ENCODE measurements at regions not wholly inside any gene's neighbourhood (a gene's known extent, or its start where the extent isn't known, plus 50 kb on each side); places are given as distances from the start of the nearest gene placed in this dataset.
"Not testable (repeated sequence)": the region's sequence is repeated elsewhere in the genome, so short reads cannot be mapped to it uniquely, and the experiment has no call there.

DNA sequence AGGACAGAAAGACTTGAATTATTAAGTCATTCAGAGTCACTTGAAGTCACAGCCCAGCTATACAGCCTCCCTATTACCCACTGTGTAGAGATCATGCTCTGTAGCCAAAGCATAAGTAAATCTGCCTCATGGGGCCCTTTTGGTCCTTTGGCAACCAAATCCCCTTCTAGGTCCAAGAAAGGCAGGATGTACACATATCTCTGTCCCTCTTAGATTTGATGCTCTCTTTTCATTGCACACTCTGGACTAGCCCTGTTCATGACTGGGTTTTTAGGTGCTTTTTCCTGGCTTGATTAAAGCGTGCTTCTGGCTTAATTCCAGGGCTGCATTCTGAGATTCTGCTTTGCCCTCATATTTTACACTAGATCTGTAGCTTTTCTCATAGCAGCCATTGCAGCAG is 296.8 kb downstream of the TENT5A start:
- DNase-seq, result no peak

GRCh38 chr6:81451787-81452186 is 300.7 kb downstream of the TENT5A start:
- peak in 1 of 5 experiments; percentile 82 for DNase-seq

DNA sequence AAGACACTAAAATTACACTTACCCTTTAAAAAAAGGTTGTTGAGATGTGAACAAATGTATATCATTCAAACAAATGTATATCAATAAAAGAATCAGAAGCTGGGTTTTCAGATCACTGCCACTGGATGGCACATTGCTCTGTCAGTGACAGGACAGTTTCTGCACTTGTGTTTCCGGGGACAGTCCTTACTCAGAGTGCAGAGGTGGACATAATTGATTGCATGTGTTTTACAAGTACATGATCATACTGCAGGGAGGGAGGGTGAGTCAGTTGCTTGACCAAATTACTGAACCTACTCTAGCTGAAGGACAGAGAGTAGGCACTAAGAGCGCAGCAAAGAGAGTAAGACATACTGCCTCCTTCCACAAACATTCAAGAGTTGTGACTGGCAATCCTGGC is 302.3 kb downstream of the TENT5A start:
- no peak for DNase-seq

GRCh38 chr6:81446509-81446908 is 306.0 kb downstream of the TENT5A start:
- DNase-seq, result no peak

DNA sequence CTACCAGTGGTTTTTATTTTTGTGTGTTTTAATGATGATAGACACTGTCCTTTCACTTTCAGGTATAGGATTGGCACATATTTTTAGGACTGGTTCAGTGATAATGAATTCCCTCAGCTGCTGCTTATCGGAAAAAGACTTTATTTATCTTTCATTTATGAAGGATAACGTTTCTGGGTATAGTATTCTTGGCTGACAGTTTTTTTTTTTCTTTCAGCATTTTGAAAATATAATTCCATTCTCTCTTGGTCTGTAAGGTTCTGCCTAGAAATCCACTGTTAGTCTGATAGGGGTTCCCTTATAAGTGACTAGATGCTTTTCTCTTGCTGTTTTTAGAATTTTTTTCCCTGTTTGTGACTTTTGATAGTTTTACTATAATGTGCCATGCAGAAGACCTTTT is 313.1 kb downstream of the TENT5A start:
- DNase-seq, result no peak

GRCh38 chr6:81436990-81437389 is 315.5 kb downstream of the TENT5A start:
- no peak for DNase-seq

GRCh38 chr6:81413306-81413705 is 339.2 kb downstream of the TENT5A start:
- no peak for DNase-seq

GRCh38 chr6:81401970-81402690 is 350.4 kb downstream of the TENT5A start:
- DNase-seq, result no peak

DNA sequence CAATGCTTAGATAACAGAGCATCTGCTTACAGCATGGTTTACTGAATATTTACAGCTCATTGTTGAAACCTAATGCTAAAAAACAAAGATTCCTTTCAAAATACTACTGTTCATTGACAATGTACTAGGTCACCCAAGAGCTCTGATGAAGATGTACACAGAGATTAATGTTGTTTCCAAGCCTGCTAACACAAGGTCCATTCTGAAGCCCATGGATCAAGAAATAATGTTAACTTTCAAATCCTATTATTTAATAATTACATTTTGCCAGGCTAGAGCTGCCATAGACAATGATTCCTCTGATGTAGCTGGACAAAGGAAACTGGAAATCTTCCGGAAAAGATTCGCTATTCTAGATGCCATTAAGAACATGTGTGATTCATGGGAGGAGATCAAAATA is 355.6 kb downstream of the TENT5A start:
- no peak for DNase-seq

DNA sequence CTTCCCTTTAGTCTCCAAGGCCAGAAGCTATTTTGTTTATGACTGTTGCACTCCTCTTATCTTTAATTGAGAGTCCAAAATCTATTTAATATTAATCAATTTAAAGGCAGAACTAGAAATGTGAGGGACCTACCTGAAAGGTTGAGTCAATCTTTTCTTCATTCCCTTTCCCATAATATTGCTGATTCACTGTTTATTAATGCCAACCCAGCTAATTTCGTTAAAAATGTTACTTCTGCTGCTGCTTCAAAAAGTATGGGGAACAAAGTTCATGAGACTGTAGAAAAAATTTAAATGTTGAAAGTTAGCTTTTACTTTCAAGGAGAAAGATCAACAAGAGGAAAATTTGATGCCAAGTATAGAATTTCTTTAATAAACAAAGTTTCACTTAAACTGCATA is 365.3 kb downstream of the TENT5A start:
- DNase-seq, result no peak

DNA sequence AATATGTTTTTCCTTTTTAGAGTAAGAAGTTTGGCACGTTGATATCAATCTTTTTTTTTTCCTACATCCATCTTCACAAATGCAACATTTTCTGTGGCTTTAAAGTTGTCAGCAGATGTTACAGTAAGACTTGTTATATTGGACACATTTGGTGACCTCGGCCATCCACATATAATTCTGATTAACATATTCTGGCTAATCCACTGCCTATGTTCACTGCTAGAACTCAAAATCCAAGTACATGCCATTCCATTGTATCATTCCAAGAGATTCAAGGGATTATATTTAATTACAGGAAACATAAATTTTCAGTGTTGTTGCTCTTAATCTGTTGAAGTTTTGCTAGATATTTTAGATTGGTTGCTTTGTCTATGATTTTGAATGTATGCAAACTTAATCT is 367.6 kb downstream of the TENT5A start:
- DNase-seq, result no peak

DNA sequence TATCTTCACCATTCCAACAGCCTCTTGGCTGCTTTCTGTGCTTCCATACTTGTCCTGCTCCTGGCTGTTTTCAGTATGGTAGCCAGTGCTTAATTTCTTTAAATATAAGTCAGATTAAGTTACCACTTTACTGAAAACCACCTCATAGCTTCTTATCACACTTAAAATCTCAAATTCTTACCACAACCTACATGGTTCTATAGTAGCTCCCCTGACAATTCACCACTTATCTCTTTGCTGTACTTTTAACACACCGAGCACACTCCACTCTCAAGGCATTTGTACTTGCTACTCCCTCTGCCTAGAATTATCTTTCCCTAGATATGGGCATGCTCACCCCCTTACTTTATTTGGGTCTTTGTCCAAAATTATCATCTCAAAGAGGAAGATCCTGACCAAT is 369.0 kb downstream of the TENT5A start:
- DNase-seq, result peak in 1 of 5 experiments; percentile 52

- DNase-seq, result no peak
Measured at GRCh38 chr6:81382852-81383251, 369.6 kb downstream of the TENT5A start.

GRCh38 chr6:81381382-81381916 is 371.0 kb downstream of the TENT5A start:
- no peak for DNase-seq

GRCh38 chr6:81380718-81381338 is 371.7 kb downstream of the TENT5A start:
- no peak for DNase-seq

DNA sequence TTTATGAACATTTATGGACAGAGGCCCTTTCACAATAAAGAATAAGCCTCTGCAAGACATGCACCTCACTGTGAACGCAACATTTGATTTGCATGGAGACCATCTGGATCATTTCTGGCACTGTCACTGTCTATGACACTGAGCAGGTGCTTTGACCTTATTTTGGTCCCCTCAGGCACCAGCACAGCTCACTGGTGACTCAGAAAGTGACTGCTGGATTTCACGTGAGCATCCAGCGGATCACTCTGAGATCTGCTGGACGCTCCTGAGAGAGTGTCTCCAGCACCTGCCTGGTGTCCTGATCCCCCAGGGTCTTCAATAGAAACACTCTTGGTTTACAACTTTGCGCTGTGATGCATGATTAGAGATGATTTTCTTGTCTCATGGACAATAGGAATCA is 375.7 kb downstream of the TENT5A start:
- no peak for DNase-seq

DNA sequence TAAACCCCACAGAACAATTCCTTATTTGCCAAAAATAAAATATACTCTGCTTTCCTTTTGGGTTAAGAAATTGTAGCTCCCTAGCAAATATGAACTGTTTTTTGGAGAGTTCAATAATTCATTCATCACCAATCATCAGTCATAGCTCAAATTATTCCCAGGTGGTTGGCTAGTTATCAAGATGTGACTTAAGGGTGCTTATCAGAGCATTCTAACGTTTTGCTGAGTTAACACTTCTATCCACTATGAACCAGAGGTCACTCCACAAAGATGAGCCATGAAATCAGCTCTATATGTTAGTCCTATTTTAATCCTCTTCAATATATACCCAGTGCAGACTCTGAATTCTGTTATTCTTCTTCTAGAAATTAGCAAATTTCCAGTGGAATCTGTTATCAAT is 379.1 kb downstream of the TENT5A start:
- no peak for DNase-seq

- DNase-seq, result no peak
Measured at GRCh38 chr6:81371930-81372329, 380.6 kb downstream of the TENT5A start.

DNA sequence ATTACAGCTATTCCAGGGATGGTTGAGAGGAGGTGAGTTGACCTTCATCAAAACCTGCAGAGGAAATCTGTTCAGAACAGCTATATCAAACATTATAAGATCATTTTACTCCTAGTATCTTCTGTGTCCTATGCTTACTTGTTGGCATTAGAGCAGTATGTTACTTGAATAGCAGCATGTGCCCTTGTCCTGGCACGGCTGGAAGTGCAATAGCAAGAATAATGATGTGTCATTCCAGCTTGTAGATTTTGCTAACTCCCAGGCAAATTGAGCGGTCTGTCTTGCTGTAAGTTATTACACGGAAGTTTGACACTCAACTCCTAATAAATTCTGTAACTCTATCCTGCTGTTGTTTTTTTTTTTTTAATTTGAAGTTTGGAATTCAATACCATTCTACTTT is 385.5 kb downstream of the TENT5A start:
- DNase-seq, result no peak

DNA sequence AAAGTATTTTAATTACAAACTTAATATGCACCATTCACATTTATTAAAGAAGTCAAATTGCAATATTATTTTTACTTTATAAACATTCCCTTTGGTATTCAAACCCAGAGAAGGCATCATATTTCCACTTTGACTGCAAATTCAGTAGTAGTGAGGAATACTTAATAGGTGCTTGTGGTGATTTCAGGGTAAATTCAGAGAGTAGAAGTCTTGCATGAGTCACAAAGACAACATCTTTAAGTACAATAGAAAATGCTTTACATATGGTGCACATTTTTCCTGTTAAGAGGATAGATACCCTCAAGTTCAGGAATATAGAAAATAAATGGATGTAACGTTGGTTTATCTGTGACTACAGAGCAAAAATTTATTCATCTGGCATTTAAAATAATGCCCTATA is 390.2 kb downstream of the TENT5A start:
- DNase-seq, result no peak

DNA sequence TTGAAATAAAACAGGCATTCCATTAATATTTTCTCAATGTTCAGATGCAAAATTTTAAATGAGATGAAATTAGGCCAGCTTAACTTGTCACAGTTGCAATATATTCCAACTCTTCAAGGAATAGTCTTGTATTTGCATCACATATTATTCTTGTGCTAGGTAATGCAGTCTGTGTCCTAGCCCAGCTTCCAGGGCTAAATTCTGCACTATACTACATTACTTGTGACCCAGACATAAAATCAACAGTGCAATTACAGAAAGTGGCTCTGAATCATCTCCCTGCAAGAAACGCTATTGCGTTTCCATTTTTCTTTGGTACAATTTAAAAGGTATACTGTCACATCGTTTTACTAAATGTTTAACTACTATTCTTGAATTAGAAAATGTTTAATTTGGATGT is 399.2 kb downstream of the TENT5A start:
- no peak for DNase-seq

DNA sequence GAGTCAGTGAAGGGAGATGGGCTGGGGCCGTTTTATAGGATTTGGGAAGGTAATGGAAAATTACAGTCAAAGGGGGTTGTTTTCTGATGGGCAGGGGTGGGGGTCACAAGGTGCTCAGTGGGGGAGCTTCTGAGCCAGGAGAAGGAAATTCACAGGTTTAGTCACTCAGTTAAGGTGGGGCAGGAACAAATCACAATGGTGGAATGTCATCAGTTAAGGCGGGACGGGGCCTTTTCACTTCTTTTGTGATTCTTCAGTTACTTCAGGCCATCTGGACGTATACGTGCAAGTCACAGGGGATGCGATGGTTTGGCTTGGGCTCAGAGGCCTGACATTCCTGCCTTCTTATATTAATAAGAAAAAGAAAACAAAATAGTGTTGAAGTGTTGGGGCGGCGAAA is 408.5 kb downstream of the TENT5A start:
- not testable (repeated sequence) for DNase-seq

DNA sequence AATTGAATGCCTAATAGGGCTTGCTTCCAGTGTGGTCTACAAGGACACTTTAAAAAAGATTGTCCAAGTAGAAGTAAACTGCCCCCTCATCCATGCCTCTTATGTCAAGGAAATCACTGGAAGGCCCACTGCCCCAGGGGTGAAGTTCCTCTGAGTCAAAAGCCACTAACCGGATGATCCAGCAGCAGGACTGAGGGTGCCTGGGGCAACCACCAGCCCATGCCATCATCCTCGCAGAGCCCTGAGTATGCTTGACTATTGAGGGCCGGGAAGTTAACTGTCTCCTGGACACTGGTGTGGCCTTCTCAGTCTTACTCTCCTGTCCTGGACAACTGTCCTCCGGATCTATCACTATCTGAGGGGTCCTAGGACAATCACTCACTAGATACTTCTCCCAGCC is 411.5 kb downstream of the TENT5A start:
- no peak for DNase-seq

DNA sequence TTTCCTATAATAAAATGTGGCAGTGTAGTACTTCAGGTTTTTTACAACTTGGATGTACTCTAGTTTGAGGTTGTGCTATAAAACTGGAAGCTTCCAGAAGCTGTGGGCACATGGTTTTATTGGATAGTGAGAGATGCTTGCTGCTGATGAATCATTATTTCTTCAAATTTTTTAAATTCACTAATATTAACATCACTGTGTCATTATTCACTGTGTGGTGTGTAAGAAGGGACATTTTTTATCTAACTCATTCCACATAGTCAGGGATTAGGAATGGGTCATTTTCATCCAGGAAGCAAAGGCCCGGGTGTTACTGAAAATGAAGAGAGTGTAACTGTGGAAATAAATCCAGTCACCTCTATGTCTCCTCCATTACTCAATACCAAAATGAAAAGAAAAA is 421.0 kb downstream of the TENT5A start:
- no peak for DNase-seq

GRCh38 chr6:81328700-81329099 is 423.8 kb downstream of the TENT5A start:
- no peak for DNase-seq
